Neural progenitor cell (in vitro differentiated cells): ENCODE measurements at regions not wholly inside any gene's neighbourhood (a gene's known extent, or its start where the extent isn't known, plus 50 kb on each side); places are given as distances from the start of the nearest gene placed in this dataset.
"Not testable (repeated sequence)": the region's sequence is repeated elsewhere in the genome, so short reads cannot be mapped to it uniquely, and the experiment has no call there.

ENCODE experiments used
- DNase-seq: peaks from one replicate; pipeline ENCODE4 v3.0.0-alpha.2; 2016; ENCODE audit warnings: low spot score
- H2AFZ ChIP-seq: fragments of 200-600 bp; sonication (generic); replicated peaks from 2 replicates; pipeline ENCODE4 v1.6.1; 2016; ENCODE audit warnings: antibody characterized with exemption
- H3F3A ChIP-seq: fragments of 200-600 bp; sonication (generic); 2 replicates; pipeline ENCODE4 v1.6.1; 2016; ENCODE audit warnings: antibody characterized with exemption, low read depth
- H3K27ac ChIP-seq: fragments of 200-600 bp; sonication (generic); 2 replicates; pipeline ENCODE4 v1.5.1; 2016; ENCODE audit warnings: mild to moderate bottlenecking
- H3K27me3 ChIP-seq: fragments of 200-600 bp; sonication (generic); 2 replicates; pipeline ENCODE4 v1.6.1; 2016; ENCODE audit warnings: mild to moderate bottlenecking, moderate library complexity
- H3K36me3 ChIP-seq: fragments of 200-600 bp; sonication (generic); 2 replicates; pipeline ENCODE4 v1.5.1; 2016
- H3K4me1 ChIP-seq: fragments of 200-600 bp; sonication (generic); 2 replicates; pipeline ENCODE4 v1.6.1; 2016; ENCODE audit warnings: mixed run types
- H3K4me2 ChIP-seq: fragments of 200-600 bp; sonication (generic); 2 replicates; pipeline ENCODE4 v1.6.1; 2016
- H3K4me3 ChIP-seq: fragments of 200-600 bp; sonication (generic); 2 replicates; pipeline ENCODE4 v1.5.1; 2016
- H3K79me2 ChIP-seq: fragments of 200-600 bp; sonication (generic); 2 replicates; pipeline ENCODE4 v1.6.1; 2016; ENCODE audit warnings: low read depth
- H3K9ac ChIP-seq: fragments of 200-600 bp; sonication (generic); 2 replicates; pipeline ENCODE4 v1.6.1; 2016
- H3K9me3 ChIP-seq: fragments of 200-600 bp; sonication (generic); 2 replicates; pipeline ENCODE4 v1.5.1; 2016; ENCODE audit warnings: low read depth
- H4K20me1 ChIP-seq: fragments of 200-600 bp; sonication (generic); 2 replicates; pipeline ENCODE4 v1.6.1; 2016; ENCODE audit warnings: low read depth
- H3K27ac Mint-ChIP-seq: 3 replicates; pipeline ENCODE4 v1.8.0; 2021; ENCODE audit warnings: mixed read lengths
- H3K27me3 Mint-ChIP-seq: 2 replicates; pipeline ENCODE4 v1.8.0; 2022; ENCODE audit warnings: low read depth, mild to moderate bottlenecking, inconsistent platforms, moderate library complexity, mixed read lengths; ENCODE audit not compliant: insufficient read depth
- H3K36me3 Mint-ChIP-seq: 3 replicates; pipeline ENCODE4 v1.8.0; 2021; ENCODE audit warnings: mixed read lengths
- H3K4me1 Mint-ChIP-seq: 3 replicates; pipeline ENCODE4 v1.8.0; 2021; ENCODE audit warnings: mixed read lengths
- H3K4me3 Mint-ChIP-seq: 3 replicates; pipeline ENCODE4 v1.8.0; 2021; ENCODE audit warnings: mild to moderate bottlenecking, moderate library complexity, mixed read lengths
- H3K9me3 Mint-ChIP-seq: 3 replicates; pipeline ENCODE4 v1.8.0; 2020; ENCODE audit warnings: mixed read lengths
- EZH2 ChIP-seq: fragments of 200-600 bp; sonication (generic); IDR thresholded peaks from 2 replicates; pipeline ENCODE4 v1.6.1; 2017; ENCODE audit warnings: antibody characterized with exemption, mild to moderate bottlenecking, moderate library complexity
- EZH2phosphoT487 ChIP-seq: fragments of 200-600 bp; sonication (generic); IDR thresholded peaks from 2 replicates; pipeline ENCODE4 v1.6.1; 2017; ENCODE audit warnings: antibody characterized with exemption
- TF ChIP-seq, protein P1 (sequence below): fragments of 200-600 bp; sonication (generic); IDR thresholded peaks from 2 replicates; pipeline ENCODE4 v1.5.1; 2017; ENCODE audit warnings: antibody characterized with exemption, mild to moderate bottlenecking

DNA sequence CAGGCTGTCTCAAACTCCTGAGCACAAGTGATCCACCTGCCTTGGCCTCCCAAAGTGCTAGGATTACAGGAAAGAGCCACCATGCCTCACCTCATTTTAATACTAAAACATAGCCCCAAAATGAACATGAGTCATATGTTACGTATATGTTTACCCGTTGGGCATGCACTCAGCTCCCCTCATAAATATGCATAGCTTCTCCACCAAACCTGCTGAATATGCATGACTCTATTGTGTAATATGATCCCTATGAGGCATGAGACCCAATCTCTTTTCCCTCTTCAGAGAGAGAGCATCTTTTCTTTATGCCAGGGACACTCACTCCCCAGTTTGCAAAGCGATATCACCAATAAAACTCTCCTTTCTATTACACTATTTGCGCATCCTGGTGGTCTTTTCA lies 464.6 kb upstream of the USP9Y start:
- H3K36me3 Mint-ChIP-seq = no peaks in the 10 kb centered on the region
- H3K4me3 Mint-ChIP-seq = no peak overlapping the region
- no peaks in the 10 kb centered on the region for H4K20me1 ChIP-seq
- no peak overlapping the region for H3K4me2 ChIP-seq
- H3K4me1 ChIP-seq = no peaks in the 10 kb centered on the region
- no peaks in the 10 kb centered on the region for H3K4me1 Mint-ChIP-seq
- no peak overlapping the region for H3K27ac ChIP-seq
- H3K9me3 ChIP-seq = no peaks in the 10 kb centered on the region
- H3K9me3 Mint-ChIP-seq = peaks cover 3% of the 10 kb centered on the region
- H2AFZ ChIP-seq = no peak overlapping the region
- no peak overlapping the region for H3K27ac Mint-ChIP-seq
- no peaks in the 10 kb centered on the region for H3K36me3 ChIP-seq
- no peak overlapping the region for H3K9ac ChIP-seq
- TF ChIP-seq, protein P1, sequence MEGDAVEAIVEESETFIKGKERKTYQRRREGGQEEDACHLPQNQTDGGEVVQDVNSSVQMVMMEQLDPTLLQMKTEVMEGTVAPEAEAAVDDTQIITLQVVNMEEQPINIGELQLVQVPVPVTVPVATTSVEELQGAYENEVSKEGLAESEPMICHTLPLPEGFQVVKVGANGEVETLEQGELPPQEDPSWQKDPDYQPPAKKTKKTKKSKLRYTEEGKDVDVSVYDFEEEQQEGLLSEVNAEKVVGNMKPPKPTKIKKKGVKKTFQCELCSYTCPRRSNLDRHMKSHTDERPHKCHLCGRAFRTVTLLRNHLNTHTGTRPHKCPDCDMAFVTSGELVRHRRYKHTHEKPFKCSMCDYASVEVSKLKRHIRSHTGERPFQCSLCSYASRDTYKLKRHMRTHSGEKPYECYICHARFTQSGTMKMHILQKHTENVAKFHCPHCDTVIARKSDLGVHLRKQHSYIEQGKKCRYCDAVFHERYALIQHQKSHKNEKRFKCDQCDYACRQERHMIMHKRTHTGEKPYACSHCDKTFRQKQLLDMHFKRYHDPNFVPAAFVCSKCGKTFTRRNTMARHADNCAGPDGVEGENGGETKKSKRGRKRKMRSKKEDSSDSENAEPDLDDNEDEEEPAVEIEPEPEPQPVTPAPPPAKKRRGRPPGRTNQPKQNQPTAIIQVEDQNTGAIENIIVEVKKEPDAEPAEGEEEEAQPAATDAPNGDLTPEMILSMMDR = no peak
- no peak for TF ChIP-seq EZH2
- TF ChIP-seq EZH2phosphoT487 = no peak
- no peak overlapping the region for H3K4me3 ChIP-seq
- DNase-seq = no peak
- no peaks in the 10 kb centered on the region for H3F3A ChIP-seq
- no peaks in the 10 kb centered on the region for H3K79me2 ChIP-seq
- no peaks in the 10 kb centered on the region for H3K27me3 ChIP-seq
- no peaks in the 10 kb centered on the region for H3K27me3 Mint-ChIP-seq

DNA sequence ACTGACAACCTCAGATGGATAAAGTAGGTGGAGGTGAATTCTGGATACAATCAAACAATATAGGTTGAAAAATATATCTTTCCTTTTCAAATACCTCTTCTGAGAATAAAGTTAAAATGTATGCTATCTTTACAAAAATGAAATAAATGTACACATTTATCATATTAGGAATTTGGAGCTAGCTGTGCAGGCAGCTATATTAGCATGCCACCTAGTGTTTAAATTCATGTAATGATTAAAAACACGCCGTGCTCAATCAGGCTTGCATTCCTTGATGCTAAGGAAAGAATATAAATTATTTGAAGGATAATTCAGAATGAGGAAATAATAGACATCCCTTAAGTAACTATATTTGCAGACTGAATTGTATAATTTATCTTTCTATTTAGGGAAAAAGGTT lies 460.7 kb upstream of the USP9Y start:
- H3K27me3 Mint-ChIP-seq, H2AFZ ChIP-seq, H3K27ac Mint-ChIP-seq, H3K27ac ChIP-seq, H4K20me1 ChIP-seq, H3K36me3 ChIP-seq, H3K4me1 ChIP-seq, H3F3A ChIP-seq, H3K9me3 ChIP-seq, H3K36me3 Mint-ChIP-seq, H3K4me2 ChIP-seq, H3K4me3 ChIP-seq, H3K9ac ChIP-seq, H3K4me1 Mint-ChIP-seq, H3K79me2 ChIP-seq, H3K27me3 ChIP-seq, DNase-seq, H3K9me3 Mint-ChIP-seq, H3K4me3 Mint-ChIP-seq: not testable (repeated sequence)

DNA sequence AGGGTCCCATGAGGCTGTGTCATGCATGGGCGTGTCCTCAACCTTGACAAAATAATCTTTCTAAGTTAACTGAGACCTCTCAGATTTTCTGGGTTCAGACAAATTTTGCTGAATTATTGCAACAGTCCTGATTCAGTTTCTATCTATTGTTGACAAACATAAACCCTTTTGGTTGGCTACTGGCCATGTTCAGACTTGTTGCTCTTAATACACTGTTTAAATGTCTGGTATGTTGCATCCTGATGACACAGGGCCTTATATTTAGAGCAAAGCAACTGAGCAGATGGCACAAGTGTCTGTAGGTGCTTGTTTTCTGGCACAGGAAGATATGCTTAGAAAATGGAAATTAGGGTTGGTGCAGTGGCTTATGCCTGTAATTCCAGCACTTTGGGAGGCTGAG lies 456.9 kb upstream of the USP9Y start:
- H3K9me3 Mint-ChIP-seq = no peaks in the 10 kb centered on the region
- TF ChIP-seq EZH2 = no peak
- TF ChIP-seq EZH2phosphoT487 = no peak
- TF ChIP-seq, protein P1 = no peak
- no peaks in the 10 kb centered on the region for H3K36me3 Mint-ChIP-seq

DNA sequence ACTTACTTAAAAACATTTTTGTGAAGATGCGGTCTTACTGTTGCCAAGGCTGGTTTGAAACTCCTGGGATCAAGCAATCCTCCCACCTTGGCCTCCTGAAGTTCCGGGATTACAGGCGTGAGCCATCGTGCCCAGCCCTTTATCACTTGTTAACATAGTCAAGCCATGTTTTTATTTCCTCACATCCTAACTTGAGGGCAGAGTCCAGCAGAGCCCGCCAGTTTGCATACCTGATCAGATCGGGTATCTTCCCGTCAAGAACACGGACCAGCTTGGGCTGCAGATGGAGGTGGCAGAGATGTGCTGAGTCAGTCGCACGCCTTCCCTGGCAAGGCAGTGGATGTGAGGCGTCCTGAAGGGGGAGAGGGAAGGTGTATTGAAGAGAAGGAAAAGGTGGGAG lies 447.3 kb upstream of the USP9Y start:
- Mint-ChIP-seq H3K27me3 (no peaks in the 10 kb centered on the region), H3K36me3 (no peaks in the 10 kb centered on the region), H3K27ac (no peak overlapping the region), H3K4me3 (no peak overlapping the region), H3K9me3 (no peaks in the 10 kb centered on the region), H3K4me1 (no peaks in the 10 kb centered on the region)
- no peaks in the 10 kb centered on the region for H3K79me2 ChIP-seq
- no peak for DNase-seq
- no peak overlapping the region for H3K27ac ChIP-seq
- H3K4me2 ChIP-seq = no peak overlapping the region
- H3K27me3 ChIP-seq = no peaks in the 10 kb centered on the region
- no peaks in the 10 kb centered on the region for H3K4me1 ChIP-seq
- H3K9me3 ChIP-seq = no peaks in the 10 kb centered on the region
- no peak overlapping the region for H3K4me3 ChIP-seq
- no peak overlapping the region for H2AFZ ChIP-seq
- H3K36me3 ChIP-seq = no peaks in the 10 kb centered on the region
- H3K9ac ChIP-seq = no peak overlapping the region
- H4K20me1 ChIP-seq = no peaks in the 10 kb centered on the region
- TF ChIP-seq EZH2 (no peak), EZH2phosphoT487 (no peak)
- TF ChIP-seq, protein P1 = no peak
- no peaks in the 10 kb centered on the region for H3F3A ChIP-seq

More for the DNA sequence above, 456.9 kb upstream of the USP9Y start:
- Histone ChIP-seq H3K4me3 (no peak overlapping the region), H3K9ac (no peak overlapping the region), H3K79me2 (no peaks in the 10 kb centered on the region), H3K27ac (no peak overlapping the region), H3F3A (no peaks in the 10 kb centered on the region), H3K27me3 (no peaks in the 10 kb centered on the region), H4K20me1 (no peaks in the 10 kb centered on the region), H3K9me3 (no peaks in the 10 kb centered on the region), H3K4me1 (no peaks in the 10 kb centered on the region), H3K4me2 (no peak overlapping the region), H2AFZ (no peak overlapping the region), H3K36me3 (no peaks in the 10 kb centered on the region)
- no peak for DNase-seq
- Mint-ChIP-seq H3K4me3 (no peak overlapping the region), H3K27me3 (no peaks in the 10 kb centered on the region), H3K27ac (no peak overlapping the region), H3K4me1 (no peaks in the 10 kb centered on the region)
